NCI-H2196 treated with DMSO at 0.1 percent for 48 hours (cell line): ENCODE measurements at regions not wholly inside any gene's neighbourhood (a gene's known extent, or its start where the extent isn't known, plus 50 kb on each side); places are given as distances from the start of the nearest gene placed in this dataset.

Source experiments
- DNase-seq: peaks from one replicate; lab custom pipeline; 2025; ENCODE audit not compliant: unreplicated experiment; lab: John Stamatoyannopoulos, UW

DNA sequence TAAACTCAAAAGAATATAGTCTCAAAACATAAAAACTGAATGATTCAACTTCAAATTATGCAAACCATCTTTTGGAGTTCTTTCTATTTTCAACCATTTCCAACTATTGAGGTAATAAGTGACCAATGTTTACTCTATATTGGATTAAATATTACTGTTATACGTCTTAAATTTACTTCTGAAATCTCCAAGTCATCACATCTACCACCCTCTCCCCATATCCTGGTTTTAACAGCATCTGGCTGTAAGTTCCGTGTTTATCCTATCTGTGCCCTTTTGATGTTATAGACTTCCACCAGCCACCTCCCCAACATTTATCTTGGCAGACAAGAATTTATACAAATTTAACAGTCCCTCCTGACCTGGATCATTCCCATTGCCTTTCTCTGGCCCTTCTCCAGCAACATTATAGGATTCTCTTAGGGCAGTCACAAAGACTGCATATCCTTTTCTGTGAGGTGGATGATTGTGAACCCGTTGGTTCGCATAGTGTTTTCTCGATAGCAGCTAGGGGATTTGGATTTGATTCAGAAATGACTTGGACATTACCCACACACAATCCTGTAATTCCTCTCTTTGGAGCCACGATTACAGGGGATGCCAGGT lies 313.4 kb upstream of the FMN2 start:
- no peak for DNase-seq

DNA sequence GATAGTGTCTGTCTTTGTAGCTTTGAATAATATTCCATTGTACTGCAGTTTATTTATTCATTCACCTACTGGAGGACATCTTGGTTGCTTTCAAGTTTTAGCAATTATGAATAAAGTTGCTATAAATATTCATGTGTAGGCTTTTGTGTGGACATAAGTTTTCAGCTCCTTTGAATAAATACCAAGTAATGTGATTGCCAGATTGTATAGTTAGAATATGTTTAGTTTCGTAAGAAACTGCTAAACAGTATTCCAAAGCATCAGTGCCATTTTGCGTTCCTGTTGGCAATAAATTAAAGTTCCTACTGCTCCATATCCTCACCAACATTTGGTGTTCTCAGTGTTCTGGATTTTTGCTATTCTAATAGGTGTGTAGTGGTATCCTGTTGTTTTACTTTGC lies 311.7 kb upstream of the FMN2 start:
- no peak for DNase-seq

DNA sequence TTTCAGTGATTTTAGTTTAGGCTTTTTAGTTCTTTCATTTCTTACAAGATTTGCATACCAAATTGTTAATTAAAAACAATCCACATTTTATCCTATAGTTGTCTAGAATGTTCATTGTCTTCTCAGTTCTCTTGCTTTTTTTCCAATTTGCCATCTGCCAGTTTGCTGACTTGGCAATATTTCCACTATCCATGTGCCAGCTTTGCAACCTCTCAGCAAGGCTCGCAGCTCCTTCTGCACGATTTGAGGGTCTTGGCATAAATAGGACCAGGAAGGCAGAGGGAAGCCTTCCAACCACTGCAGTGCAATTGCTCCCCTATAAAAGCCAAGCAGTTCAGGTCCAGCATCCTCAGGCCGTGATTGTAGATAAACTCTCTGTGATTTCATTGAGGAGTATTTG lies 306.8 kb upstream of the FMN2 start:
- DNase-seq = no peak

DNA sequence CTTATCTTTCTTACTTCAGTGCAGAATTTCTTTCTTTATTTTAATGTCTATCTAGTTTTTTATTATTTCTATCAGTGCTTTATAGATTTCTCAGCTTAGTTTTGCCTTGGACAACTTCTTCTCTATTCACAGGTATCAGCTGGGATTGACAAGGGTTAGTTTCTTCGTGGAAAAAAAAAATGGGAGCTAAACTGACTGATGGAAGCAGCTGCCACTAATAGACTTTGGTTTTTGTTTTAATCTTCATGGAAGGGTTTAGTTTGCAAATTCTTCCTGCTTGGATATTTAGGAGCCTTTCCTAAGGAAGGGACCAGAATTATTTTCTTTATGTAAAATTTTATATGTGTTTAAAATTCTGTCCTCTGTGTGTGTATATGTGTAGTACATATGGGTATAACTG lies 306.1 kb upstream of the FMN2 start:
- no peak for DNase-seq

DNA sequence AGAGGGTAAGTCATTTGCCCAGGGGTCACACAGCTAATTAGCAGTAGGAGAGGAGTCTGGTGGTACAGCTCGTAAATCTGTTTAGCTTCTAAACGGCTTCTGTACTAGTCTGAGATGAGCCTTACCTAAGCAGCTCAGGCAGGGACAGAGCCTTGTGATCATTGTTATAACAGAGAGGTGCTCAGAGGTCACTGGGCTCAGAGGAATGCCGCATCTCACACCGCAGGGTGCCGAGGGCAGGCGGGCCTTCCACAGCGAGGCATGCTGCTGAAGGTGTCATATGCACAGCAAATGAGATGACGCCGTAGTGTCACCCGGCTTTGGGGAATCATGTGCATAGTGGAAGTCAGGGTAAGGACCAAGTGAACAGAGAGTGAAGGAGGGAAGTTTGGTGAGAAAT lies 305.2 kb upstream of the FMN2 start:
- no peak for DNase-seq

DNA sequence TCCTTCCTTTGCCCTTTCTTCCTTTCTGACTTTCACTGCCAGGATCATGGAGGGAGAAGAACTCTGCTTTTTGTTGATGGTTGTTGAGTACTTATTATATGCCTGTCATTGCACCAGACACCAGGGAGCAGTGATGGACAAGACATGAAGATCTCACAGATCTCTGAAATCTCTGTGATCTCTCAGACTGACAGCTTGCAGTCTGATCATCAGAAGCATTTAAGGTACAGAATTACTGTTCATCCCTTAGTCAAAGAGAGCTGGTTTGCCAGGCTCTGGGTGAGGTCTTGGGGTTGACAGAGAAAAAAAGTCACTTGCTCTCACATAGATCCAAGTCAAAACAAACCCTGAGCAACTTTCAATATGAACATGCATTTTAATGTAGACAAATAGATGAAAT lies 299.5 kb upstream of the FMN2 start:
- DNase-seq = no peak

DNA sequence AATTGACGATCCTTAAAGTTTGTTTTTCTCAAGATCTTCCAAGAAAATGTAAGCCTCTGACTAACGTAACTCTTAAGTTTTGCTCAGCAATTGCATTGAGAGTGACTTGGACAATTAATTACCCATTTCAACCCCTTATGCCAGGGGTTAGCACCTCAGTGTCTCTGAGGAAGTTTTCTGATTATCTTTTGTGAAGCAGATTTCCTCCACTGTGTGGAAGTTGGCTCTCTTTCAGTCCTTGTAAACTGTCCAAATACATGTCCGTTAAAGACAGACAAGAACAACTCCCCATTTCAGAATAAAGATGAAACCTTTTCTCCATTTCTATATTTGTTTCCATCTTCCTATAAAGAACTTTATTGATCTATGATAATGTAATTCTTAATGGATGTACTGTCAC lies 296.4 kb upstream of the FMN2 start:
- no peak for DNase-seq

DNA sequence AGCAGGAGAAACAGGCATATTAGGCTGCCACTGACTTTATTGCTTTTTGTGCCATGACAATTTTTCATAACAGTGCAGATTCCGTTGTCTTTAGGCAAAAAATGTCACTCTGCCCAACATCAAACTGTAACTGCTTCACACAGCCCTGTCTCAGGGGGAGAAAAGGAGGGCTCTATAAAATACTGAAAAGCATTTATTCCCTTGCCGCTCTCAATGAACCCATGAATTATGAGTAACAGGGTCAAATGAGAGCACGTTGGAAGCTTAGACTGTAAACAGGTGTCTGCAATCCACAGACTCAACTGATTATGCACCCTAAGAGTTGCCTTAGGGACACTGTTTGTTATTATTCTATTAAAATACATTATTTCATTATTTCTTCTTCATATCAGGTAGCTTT lies 292.1 kb upstream of the FMN2 start:
- no peak for DNase-seq

DNA sequence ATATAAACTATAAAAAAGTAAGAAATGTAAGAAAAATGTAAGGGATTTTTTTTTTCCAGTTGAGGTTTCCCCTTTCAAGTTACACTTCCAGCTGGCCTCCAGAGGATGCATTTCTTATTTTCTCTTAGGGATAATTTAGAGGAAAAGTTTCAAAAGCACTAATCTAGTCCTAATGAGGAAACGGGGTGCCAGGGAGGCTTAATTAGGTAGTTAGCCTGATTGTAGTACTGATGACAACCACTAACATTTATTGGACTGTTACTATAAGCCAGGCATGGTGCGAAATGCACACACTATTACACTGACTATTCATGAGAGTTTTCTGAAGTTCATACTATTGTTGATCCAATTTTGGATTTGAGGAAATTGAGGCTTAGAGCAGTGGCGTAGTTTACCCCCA lies 290.8 kb upstream of the FMN2 start:
- DNase-seq = no peak

DNA sequence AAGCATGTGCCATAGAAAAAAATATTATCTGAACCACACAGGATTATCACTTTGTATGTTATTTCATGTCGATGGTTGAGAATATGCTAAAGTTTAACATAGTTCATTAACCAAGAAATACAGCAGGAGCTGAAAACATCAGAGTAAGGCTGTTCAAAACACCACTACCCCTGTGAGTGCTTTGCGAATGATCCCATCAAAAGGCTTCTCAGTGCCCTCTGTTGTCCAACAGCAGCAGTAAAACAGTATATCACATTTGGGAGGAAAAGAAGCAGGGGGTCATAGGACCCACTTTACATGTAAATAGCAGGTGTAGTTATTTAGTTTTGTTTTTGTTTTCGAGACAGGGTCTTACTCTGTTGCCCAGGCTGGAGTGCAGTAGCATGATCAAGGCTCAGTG lies 289.4 kb upstream of the FMN2 start:
- no peak for DNase-seq

DNA sequence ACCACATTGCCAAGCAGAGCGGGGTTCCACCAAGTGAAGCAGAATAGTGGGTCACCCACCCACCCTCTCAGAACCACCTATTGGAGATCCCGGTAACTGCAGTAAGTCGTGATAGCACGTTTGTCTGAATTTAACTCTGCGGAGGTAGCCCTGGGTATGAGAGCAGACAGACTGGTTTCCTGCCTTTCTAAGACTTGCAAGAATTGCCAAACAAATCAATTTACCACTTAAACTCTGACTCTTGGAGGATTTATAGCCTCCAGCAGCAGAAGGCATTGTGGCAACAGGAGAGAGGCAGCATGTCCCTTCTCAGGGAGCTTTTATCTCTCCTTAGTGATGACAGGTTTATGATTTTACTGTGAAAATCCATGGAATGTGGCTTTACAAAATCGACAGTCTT lies 287.9 kb upstream of the FMN2 start:
- no peak for DNase-seq

DNA sequence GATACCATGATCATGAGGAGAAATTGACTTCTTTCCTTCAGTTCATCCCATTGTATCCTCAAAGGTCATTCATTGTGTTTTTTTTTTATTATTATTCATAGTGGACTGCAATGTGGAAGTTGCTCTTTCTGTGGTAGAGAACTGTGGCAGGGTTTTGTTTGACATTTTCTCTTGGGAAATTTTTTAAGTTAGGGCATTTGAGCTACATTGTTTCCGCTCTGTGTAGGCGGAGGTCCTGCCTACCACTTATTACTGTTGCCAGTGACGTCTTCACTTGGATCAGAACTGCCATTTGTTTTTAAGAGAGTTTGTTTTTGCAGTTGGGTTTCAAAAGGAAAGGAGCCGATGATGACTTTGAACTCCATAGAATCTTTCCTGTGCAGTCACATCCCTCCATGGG lies 287.4 kb upstream of the FMN2 start:
- DNase-seq = no peak

DNA sequence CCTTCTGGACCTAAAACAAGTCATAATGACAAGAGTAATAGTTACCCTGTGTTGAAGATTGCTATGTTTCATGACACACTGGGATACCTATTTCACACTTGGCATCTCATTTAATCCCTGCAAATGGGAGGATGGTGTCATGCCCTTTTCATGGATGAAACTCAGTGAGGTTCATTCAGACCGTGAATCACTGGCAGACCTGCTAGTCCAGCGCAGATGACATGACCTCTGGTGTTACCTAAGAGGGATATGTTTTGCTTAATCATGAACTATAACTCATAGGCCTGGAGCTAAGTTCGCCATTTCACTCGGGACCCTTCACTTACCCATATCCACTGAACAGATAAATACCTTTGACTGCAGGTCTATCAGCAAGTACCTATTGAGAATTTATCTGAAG lies 286.6 kb upstream of the FMN2 start:
- no peak for DNase-seq

DNA sequence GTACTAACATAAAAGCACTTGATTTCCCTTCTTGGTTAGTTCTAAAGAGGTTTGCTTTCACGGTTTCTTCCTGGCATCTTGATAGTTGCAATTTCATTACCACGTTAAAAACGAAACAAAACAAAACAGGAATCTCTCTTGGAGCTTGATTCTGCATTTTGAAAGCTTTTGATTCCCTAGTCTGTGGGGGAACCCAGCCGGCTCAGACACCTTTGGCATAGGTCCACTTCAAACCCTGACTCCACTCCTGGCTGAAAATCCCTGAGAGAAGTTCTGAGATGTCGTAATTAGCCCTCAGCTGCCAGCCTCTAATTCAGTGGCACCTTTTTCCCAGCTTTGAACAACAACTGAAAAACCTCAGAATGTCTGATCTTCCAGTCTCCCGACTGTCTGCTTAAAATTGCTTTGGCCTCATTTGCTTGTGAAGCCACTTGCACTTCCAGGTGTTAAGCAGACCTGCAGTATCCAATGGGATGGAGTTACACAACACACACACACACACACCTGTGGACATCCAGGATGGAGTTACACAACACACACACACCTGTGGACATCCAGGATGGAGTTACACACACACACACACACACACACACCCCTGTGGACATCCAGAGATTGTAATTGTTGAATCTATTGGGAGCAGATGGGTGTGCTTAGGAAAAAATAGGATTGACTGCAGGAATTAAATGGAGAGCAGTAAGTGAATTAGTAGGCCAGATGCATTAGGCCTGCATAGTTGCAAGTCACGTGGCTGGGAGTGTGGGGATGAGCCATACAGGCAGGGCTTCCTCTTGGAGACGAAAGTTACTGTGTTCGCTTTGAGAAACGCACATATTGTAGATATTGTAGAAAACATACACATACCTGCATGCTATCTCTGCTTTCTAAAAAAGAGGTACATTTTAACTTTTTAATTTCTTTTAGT lies 285.6 kb upstream of the FMN2 start:
- DNase-seq = no peak

DNA sequence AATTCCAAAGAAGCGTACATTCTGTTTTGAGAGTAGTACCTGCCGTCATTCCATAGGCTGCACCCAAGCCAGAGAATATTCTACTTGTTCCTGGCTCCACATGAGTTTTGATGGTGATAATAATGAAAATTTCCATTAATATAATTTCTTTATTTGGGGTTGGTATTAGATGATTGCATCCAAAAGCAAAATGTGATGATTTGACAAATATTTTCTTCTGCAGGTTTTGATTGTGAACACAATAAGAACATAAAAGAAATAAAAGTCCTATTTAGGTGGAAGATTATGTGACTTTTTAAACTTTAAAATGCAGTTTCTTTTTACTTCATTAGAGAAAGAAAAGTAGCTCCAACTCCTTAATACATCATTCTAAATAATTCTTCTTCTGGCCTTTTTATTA lies 284.8 kb upstream of the FMN2 start:
- DNase-seq = no peak

DNA sequence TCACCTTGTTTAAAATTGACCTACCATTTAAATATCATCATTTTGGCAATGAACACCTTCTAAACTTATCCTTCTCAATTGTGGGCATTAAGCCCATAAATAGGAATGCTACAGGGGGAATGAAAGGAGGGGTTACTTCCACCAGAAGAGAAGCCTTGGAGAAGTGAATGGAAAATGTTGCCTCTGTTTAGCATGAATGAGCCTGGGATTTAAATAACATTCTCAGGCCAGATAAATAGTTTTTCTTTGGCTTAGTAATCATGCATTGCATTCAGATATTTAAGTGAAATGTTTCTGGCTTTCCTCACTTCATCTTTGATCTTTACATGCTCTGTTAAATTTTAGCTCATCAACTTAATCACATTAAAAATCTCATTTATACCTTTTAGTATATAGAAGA lies 284.3 kb upstream of the FMN2 start:
- DNase-seq = no peak

DNA sequence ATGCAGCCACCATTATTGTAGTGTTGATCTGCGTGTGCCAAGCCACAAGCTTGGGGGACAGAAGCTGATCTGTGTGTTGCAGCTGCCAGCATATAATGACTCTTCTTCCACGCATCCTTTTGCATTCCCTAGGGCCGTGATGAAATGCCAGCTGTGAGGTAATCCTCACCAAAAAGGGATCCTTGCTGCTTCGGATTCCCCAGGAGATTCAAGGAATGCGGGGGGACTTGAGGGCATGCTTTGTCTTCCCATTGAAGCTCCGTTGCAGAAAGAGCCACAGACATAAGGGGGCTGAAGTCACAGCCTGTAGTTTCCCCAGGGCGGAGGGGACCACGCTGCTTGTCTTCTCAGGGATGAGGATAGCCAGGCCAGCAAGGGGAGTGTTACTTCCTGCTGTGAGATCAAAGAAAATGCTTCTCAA lies 281.6 kb upstream of the FMN2 start:
- no peak for DNase-seq

DNA sequence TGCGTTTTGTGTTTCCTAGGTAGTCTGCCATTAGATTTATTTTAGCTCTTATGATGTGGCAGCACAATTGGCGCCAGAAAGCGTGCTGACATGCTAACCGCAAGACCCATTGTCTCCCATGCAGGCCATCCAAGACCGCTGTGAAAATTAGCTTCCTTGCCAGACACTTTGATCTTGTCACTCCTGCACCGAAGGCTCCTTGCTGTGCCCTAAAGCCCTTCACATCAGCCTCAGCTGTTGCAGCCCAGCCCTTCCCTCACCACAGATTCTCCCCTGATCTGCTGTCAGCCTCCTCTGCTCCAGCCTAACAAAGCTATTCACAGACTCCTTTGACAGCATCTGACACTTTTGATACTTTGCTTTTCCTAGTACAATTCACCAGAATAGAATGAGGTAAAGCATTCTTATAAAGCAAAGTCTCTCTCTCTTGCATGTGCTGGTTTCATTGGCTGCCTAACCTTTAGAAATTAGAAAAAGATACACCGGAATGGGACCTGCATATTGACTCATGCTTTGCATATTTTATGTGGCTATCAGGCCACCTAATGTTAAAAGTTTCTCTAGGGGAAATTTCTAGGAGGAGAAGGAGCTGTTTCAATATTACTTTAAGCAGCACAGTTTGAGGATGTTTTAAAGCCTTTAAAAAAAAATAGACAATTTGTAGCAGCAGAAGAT lies 280.3 kb upstream of the FMN2 start:
- DNase-seq = no peak

DNA sequence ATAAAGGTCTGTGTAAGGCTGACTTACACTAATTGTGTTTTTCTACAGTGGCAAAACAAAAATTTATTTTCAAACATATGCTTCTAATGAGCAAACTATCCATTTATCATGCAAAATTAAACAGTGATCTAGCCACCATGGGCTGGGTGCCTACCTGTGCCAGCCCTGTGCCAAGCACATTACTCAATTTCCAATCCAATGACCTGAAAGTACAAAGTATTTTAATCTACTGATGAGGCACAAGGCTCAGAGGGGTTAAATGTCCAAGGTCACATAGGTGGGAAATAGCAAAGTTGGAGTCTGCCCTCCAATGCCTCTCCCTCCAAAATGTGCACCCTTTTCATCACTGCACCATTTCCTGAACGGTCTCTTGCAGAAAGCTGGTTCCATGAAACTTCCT lies 279.1 kb upstream of the FMN2 start:
- no peak for DNase-seq

DNA sequence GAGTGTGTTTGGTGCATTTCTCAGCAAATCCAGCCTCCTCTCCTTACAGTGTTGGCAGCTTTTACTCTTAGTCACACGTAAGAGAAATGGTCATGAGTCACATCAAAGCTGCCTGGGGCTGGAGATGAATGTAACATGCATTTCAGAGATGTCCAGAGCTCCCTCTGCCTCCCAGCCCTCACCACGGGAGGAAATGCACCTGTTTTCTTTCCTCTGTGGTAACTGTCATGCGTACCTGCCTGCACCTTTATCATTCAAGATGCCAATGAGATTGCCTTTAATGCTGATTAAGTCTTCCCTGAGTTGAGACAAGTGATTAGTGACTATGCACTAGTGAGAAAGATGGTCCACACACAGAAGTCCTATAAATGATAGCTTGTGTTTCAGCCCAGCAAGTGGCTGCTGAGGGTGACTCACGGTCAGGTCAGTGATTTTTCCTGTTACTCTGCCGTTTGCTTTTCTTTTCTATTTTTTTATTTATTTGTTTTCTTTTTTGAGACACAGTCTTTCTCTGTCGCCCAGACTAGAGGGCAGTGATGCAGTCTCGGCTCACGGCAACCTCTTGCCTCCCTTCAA lies 277.3 kb upstream of the FMN2 start:
- no peak for DNase-seq

DNA sequence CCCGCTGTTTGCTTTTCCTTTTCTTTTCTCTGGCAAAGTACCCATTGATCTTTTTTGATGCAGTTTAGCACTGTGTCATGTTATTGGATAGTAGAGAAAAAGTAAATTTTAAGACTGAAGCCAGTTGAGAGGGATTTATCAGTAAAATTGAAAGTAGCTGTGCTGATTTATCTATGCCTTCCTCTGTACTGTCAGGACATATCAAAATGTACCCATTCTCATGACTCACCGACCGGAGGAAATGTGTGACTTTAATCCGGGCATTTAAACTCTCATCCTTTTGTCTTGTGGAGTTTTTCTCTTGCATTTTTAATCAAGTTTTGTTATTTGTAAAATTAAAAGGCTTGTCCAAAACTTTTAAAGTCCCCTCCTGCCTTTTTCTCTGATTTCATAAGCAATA lies 276.6 kb upstream of the FMN2 start:
- DNase-seq = no peak
